NT2/D1 (cell line): ENCODE measurements at regions not wholly inside any gene's neighbourhood (a gene's known extent, or its start where the extent isn't known, plus 50 kb on each side); places are given as distances from the start of the nearest gene placed in this dataset.

Source experiments
- SUZ12 ChIP-seq: IDR thresholded peaks from 2 replicates; pipeline ENCODE4 v1.6.1; 2011; ENCODE audit not compliant: insufficient read length, insufficient read depth; ENCODE audit errors: extremely low read depth
- YY1 ChIP-seq: IDR thresholded peaks from 2 replicates; pipeline ENCODE4 v1.6.1; 2011; ENCODE audit not compliant: insufficient read length, insufficient read depth

DNA sequence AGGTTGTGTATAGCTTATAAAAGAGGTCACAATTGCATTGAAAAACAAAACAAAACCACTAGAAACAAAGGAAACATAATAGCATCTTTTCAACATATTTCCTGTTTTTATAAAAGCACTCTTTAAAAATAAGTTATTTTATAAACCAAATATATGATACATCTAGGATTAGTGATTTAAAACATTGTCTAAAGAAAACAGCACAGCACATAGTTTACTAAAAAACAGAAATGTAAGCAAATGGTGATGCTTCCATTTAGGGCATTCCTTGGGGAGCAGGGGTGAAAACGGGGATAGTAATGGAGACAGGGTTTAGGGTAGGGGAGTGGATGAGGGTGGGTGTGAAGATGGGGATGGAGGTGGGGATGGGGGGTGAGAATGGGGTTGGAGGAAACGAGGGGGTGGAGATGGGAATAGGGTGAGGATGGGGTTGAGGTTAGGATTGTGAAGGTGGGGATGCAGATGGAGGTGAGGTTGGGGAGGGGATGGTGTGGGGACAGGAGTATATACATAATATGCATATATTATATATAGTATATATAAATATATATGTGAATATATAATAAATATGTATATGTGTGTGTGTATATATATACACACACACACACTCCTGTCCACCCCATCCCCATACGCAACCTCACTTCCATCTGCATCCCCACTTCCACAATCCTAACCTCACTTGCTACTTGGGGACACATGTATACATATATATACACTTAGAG lies 1519.5 kb downstream of the CDH11 start:
- TF ChIP-seq YY1 = no peak
- TF ChIP-seq SUZ12 = no peak
